ENCODE measurements at regions not wholly inside any gene's neighbourhood (a gene's known extent, or its start where the extent isn't known, plus 50 kb on each side); places are given as distances from the start of the nearest gene placed in this dataset.

GRCh38 chr4:19437008-19437407 is 814.7 kb upstream of the SLIT2 start:
- Histone ChIP-seq H3K4ac (ENCODE audit: low read depth, low read length) (no peak overlapping the region), H3K79me2 (ENCODE audit: insufficient read depth, low read length) (no peaks in the 10 kb centered on the region), H3K18ac (ENCODE audit: insufficient read length, low read depth, low read length) (no peak overlapping the region), H2BK120ac (ENCODE audit: low read depth, low read length, poor library complexity, severe bottlenecking) (no peak overlapping the region), H4K20me1 (ENCODE audit: control insufficient read depth, insufficient read depth, insufficient read length) (no peaks in the 10 kb centered on the region), H3K14ac (ENCODE audit: insufficient read depth, low read length) (no peak overlapping the region), H3K79me1 (ENCODE audit: insufficient read depth, low read depth, low read length, poor library complexity, severe bottlenecking) (no peaks in the 10 kb centered on the region), H3K4me2 (ENCODE audit: insufficient read depth, insufficient read length, low read length) (no peak overlapping the region), H3K27me3 (ENCODE audit: insufficient read depth, low read length) (no peaks in the 10 kb centered on the region; the same call in 1 of the 2 replicates), H2BK15ac (ENCODE audit: low read depth, low read length) (no peak overlapping the region), H3K23ac (ENCODE audit: insufficient read length, low read depth, low read length) (no peak overlapping the region), H3K23me2 (ENCODE audit: insufficient read length, low read depth, low read length, poor library complexity, severe bottlenecking) (no peaks in the 10 kb centered on the region), H3K4me1 (ENCODE audit: insufficient read depth, low read length) (no peaks in the 10 kb centered on the region), H2BK5ac (ENCODE audit: insufficient read length, low read length) (no peak overlapping the region), H2AFZ (ENCODE audit: low read length) (no peak overlapping the region), H2BK12ac (ENCODE audit: insufficient read length, low read depth, low read length) (no peak overlapping the region), H2AK5ac (ENCODE audit: insufficient read length, low read length) (no peak overlapping the region), H2BK20ac (ENCODE audit: low read depth, low read length, poor library complexity, severe bottlenecking) (no peak overlapping the region), H4K8ac (replicated peaks; ENCODE audit: insufficient read length, low read depth, low read length) (no peak overlapping the region), H4K5ac (ENCODE audit: insufficient read length, low read depth, low read length) (no peak overlapping the region), H3K9ac (ENCODE audit: extremely low read depth, insufficient read length, low read length) (no peak overlapping the region), H4K91ac (ENCODE audit: insufficient read length, low read depth, low read length) (no peak overlapping the region), H3K9me3 (ENCODE audit: control insufficient read depth, low read depth, low read length) (peaks cover 23% of the 10 kb centered on the region), H3T11ph (ENCODE audit: low read length) (no peak overlapping the region), H3K27ac (ENCODE audit: insufficient read length, low read depth, low read length) (no peak overlapping the region), H3K56ac (ENCODE audit: insufficient read length, low read depth, low read length) (no peak overlapping the region)
- Mint-ChIP-seq H3K9me3 (peaks cover 50 to 55% of the 10 kb centered on the region in 2 experiments), H3K4me1 (no peaks in the 10 kb centered on the region), H3K36me3 (ENCODE audit: insufficient read depth in 1 of 3, low read depth in 3 of 3) (peaks cover 21 to 39% (median 25%) of the 10 kb centered on the region in 3 experiments), H3K4me3 (no peak overlapping the region), H3K27me3 (ENCODE audit: low read depth) (peaks cover 51% of the 10 kb centered on the region), H3K27ac (no peak overlapping the region)
- no CpG with 5 or more reads among the region's 2 CpGs for WGBS (ENCODE audit: extremely low coverage, insufficient read length, low lambda C conversion rate)
- DNase-seq: no peak
- TF ChIP-seq CTCF (conservative IDR thresholded peaks at IDR 0.05): no peak
